NCI-H226 (cell line): ENCODE measurements at regions not wholly inside any gene's neighbourhood (a gene's known extent, or its start where the extent isn't known, plus 50 kb on each side); places are given as distances from the start of the nearest gene placed in this dataset.
"Not testable (repeated sequence)": the region's sequence is repeated elsewhere in the genome, so short reads cannot be mapped to it uniquely, and the experiment has no call there.

Experiments
- DNase-seq: peaks from one replicate; pipeline ENCODE4 v3.0.0-alpha.2; 2015

DNA sequence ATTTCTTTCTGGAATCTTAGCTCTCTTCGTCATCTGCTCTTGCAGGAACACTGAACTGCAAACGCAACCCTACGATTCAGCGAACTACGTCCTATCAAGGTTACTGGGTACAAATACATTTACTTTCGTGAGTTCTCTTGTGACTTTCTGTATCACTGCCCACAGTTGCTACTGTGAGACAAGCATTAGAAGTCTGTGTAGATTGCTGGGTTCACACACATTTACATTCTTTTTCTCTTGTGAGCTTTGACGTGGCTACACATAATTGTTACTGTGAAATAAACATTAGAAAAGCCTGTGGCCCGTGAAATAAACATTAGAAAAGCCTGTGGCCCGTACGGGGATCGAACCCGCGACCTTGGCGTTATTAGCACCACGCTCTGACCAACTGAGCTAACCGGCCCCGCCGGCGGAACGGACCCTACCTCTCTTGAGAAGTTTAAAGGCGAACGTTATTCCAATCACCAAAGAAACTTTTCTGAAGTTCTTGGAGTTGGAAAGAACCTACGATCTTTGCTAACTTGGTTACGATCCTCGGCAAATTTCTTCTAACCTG, 61.2 kb upstream of the ZNF322 start:
- DNase-seq: not testable (repeated sequence)

DNA sequence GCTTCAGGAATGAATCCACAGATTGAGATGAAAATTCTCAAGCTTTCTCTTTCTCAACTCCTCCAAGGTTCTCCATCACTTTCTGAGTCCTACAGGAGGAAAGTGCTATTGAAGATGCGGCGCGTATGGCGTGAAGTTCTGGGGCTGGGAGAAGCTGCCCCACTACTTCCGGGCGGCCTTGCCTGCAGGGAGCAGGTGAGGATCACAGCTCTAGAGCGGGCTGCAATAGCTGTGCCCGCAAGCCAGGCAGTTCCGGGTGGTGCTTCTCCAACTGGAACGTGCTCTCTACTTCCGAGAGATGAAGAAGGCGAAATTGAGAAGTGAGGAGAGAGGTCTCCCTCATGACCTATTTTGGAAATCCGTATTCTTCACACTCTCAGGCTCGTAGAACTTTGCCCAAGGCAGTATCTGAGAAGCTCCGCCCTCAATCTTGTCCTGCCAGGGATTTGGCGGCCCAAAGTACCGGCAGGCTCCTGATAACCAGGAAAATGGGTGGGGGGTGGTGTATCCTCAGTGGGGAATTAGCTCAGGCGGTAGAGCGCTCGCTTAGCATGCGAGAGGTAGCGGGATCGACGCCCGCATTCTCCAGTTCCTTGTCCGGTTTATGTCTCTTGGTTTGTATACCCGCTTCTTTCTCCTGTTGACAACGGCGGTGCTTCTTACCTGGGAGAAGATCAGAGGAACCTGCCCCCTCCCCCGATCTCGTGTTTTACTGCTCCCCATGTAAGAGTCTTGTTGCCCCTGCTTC, 70.6 kb upstream of the ZNF322 start:
- DNase-seq: not testable (repeated sequence)

GRCh38 chr6:26734776-26735472, 75.4 kb upstream of the ZNF322 start:
- not testable (repeated sequence) for DNase-seq

DNA sequence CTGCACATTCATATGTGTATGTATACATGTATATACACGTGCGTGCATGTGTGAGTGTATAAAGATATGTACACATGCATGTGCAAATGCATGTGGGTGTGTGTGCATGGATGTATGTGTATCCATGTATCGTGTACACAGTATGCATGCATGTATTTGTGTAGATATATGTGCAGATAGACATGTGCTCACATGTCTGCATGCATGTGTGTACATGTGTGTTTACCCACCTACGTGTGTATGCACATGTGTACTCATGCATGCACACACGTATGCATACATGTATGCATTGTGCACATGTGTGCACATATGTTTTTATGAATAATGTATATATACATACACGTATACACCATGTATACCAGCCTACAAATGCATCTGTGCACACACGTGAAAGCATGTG, 80.3 kb upstream of the ZNF322 start:
- DNase-seq: no peak

DNA sequence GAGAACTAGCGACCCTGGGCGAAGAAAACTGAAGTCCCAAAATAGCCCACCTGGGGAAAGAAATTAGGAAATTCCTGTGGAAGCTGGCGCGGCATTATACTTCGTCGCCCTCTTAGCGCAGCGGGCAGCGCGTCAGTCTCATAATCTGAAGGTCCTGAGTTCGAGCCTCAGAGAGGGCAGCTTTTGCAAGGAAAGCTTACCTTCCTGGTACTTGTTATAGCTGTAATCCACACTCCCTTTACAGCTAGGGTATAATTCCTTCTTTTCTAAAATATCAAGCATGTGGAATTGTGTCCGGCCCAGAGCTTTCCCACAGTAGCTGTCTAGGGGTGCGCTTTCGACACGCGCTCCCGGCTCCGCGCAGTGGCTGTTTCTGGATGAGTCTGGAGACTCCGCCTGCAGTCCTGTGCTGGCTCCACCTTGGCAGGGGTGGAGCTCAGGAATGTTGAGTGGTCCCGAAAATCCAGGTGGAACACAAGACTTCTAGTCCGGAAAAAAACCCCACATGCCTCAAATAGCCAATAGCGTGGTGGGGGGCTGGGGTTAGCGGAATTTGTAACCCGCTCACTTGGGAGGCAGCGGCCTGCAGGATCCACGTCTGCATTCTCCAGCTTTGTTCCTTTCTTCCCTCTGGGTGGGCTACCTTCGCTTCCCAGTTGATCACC, 83.7 kb upstream of the ZNF322 start:
- peak; percentile 31 for DNase-seq

- no peak for DNase-seq
These were observed 84.6 kb upstream of the ZNF322 start for GRCh38 chr6:26743941-26744699.

- not testable (repeated sequence) for DNase-seq
These were observed 85.3 kb upstream of the ZNF322 start for GRCh38 chr6:26744837-26745282.

DNA sequence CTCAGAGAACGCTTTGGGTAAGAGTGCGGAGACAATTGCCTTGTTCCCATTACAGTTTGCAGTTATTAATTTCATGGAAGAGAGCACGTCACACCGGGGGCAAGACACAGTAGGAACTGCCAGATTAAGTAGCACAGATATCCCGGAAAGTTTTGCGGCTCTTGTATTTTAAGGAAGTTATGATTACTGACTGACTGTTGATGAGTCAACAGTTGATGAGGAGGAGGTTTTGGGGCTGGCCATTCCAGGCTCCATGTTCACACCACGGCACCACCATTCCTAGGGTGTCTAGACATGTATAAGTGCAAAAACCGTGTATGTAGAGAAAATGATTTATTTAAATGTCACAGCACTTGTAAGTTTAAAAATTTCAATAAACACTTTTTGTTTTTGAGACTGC, 86.4 kb upstream of the ZNF322 start:
- DNase-seq: not testable (repeated sequence)

- not testable (repeated sequence) for DNase-seq
These were observed 89.7 kb upstream of the ZNF322 start for GRCh38 chr6:26749126-26749758.

GRCh38 chr6:26749759-26750126, 90.2 kb upstream of the ZNF322 start:
- not testable (repeated sequence) for DNase-seq

- DNase-seq: no peak
These were observed 94.7 kb upstream of the ZNF322 start for GRCh38 chr6:26754212-26754611.

DNA sequence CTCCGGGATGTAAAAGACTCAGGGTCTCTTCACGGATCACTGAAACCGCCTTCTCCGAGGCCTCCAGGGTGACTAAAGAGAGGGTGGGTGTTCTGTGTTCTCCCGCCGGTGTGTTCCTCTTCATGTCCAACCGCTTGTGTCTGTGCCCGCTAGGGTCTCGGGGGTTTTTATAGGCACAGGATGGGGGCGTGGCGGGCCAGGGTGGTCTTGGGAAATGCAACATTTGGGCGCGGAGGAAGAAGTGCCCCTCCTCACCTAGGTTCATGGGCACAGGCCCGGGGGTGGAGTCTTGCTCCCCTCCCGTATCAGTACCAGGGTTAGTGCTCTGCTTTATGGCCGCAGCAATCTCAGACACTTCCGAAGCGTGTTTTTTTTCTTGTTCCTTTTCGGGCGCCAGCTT, 95.3 kb upstream of the ZNF322 start:
- DNase-seq: not testable (repeated sequence)

DNA sequence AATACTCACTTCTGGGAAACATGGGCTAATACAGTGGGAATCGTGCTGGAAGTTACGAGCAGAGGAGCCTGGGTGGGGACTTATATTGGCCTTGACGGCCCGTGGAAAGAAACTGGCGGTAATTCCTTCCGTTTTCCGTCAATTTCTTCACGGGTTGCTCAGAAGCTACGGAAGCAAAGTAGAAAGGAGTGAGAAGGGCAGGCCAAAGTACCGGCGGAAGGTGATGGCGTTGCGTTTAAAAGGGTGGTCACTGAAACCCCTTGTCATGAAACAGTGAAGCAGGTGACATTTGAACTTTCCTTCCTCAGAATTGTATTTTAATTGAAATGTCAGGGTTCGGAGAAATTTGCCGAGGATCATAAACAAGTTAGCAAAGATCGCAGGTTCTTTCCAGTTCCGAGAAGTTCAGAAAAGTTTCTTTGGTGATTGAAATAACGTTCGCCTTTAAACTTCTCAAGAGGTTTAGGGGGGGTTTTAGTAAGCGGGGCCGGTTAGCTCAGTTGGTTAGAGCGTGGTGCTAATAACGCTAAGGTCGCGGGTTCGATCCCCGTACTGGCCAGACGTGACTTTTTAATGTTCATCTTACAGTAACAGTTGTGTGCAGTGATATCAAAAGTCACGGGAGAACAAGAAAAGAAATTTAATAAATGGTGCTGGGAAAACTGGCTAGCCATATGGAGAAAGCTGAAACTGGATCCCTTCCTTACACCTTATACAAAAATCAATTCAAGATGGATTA, 96.7 kb upstream of the ZNF322 start:
- not testable (repeated sequence) for DNase-seq

- DNase-seq: not testable (repeated sequence)
These were observed 106.8 kb upstream of the ZNF322 start for GRCh38 chr6:26766203-26766902.

GRCh38 chr6:26770941-26771666, 111.6 kb upstream of the ZNF322 start:
- not testable (repeated sequence) for DNase-seq

- not testable (repeated sequence) for DNase-seq
These were observed 113.9 kb upstream of the ZNF322 start for GRCh38 chr6:26773414-26773813.

- not testable (repeated sequence) for DNase-seq
These were observed 121.0 kb upstream of the ZNF322 start for GRCh38 chr6:26780563-26780962.

DNA sequence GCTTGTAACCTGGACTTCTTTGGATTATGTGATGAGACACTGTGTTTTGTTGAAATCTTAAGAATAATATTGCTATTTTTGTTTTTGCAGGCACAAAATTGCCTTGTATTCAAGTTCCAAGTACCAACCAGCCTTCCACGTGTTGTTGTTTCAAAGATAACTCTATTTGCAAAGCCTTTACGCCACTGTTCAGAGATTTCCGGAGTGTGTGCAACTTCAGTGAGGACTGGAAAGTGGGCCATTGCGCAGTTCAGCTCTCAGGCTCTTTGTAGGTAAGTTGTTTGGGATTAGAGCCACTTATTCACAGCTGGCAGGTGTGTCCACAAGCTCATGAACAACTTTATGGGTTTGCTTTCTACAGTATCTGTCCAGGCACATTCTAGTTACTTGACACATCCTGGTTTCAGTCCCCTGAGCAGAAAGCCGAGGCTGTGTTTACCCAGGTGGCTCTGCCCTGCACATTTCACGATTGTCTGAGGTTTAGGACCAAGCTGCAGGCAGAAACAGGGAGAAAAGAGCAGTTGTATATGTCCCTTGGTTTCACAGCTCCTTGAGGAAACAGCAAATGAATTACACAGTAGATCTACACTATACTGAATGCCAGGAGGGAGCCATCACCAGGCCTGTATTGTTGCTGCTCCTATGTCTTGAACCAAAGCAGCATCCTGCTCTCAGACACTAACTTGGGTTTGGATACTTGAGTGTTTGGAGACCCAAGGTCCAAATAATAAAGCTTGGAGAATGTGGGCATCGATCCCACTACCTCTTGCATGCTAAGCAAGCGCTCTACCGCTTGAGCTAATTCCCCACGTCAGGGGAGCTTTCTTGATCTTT, 136.1 kb upstream of the ZNF322 start:
- not testable (repeated sequence) for DNase-seq
